ENCODE measurements at regions not wholly inside any gene's neighbourhood (a gene's known extent, or its start where the extent isn't known, plus 50 kb on each side); places are given as distances from the start of the nearest gene placed in this dataset.
"Not testable (repeated sequence)": the region's sequence is repeated elsewhere in the genome, so short reads cannot be mapped to it uniquely, and the experiment has no call there.

DNA sequence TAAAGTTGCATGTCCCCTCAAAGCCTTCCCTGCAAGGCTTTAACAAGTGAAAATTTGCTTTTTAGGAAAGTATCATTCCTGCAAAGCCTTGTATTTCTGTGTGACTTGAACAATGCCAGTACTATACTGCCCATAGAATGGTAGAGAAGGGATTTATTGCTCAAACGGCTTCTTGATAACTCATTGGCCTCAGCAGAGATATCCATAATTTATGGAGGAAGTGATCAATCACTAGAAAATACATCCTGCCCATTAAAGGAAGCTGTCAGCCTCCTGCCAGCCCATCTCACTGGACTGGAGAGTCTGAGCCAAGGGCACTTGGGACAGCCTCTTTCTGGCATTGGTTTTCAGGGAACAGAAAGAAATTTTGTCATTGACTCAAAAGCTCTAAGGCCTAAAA lies 152.6 kb downstream of the XPNPEP1 start:
- Histone ChIP-seq H3K27ac (peak overlapping the region; percentile 19; the same call in 1 of the 2 replicates), H3K4me3 (no peak overlapping the region), H3K36me3 (ENCODE audit: insufficient read depth, low read length) (no peaks in the 10 kb centered on the region), H3K9me3 (ENCODE audit: low read depth, low read length) (no peaks in the 10 kb centered on the region), H3K9ac (ENCODE audit: insufficient read length) (no peak overlapping the region)
- TF ChIP-seq EZH2 (IDR thresholded peaks at IDR 0.05) = no peak
- TF ChIP-seq FOXP2 (optimal IDR thresholded peaks at IDR 0.05; ENCODE audit: control extremely low read depth, extremely low read length, insufficient read depth) = no peak
- TF ChIP-seq POLR2AphosphoS5 (IDR thresholded peaks at IDR 0.05; ENCODE audit: borderline replicate concordance, low read depth, low read length) = no peak
- no peak for DNase-seq (ENCODE audit: low read depth, low spot score)

DNA sequence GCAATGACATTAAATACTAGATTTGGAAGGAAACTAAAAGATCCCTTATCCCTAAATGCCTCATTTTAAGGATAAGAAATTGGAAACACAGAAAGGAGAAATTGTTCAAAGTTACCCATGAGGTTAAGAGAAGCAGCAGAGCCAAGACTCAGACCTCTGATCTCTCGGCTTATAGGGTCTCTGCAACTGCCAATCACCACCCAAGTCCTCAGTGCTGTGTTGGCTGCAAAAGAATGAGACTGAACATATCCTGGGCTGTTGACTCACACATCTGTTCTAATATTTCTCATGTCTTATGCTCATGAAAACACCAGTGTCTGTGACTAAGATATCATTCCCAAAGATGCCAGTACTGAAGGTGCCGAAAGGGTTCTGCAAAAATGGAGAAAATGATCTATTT lies 153.3 kb downstream of the XPNPEP1 start:
- H3K36me3 ChIP-seq (ENCODE audit: insufficient read depth, low read length) = no peaks in the 10 kb centered on the region
- no peak for DNase-seq (ENCODE audit: low read depth, low spot score)
- no peak overlapping the region for H3K27ac ChIP-seq
- H3K9me3 ChIP-seq (ENCODE audit: low read depth, low read length) = no peaks in the 10 kb centered on the region
- no peak overlapping the region for H3K4me3 ChIP-seq
- no peak for TF ChIP-seq EZH2 (IDR thresholded peaks at IDR 0.05)
- TF ChIP-seq POLR2AphosphoS5 (IDR thresholded peaks at IDR 0.05; ENCODE audit: borderline replicate concordance, low read depth, low read length) = no peak
- H3K9ac ChIP-seq (ENCODE audit: insufficient read length) = no peak overlapping the region

DNA sequence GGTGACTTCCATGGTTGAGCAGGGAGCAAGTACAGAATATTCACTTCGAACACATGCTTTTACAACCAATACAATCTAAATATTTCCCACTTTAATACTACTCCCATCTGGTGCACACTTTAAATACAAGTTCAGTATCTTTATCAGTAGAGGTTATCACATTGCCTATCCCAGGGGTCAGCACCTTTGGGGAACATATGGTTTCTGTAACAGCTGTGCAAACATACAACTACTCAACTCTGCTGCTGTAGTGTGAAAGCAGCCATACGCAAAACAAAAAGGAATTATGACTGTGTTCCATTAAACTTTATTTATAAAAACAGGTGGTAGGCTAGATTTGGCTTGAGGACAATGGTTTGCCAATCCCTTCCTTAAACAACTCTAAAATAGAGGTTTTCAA lies 157.5 kb downstream of the XPNPEP1 start:
- H3K4me3 ChIP-seq = no peak overlapping the region
- H3K27ac ChIP-seq = no peak overlapping the region
- no peaks in the 10 kb centered on the region for H3K36me3 ChIP-seq (ENCODE audit: insufficient read depth, low read length)
- no peak for TF ChIP-seq EZH2 (IDR thresholded peaks at IDR 0.05)
- no peak for TF ChIP-seq POLR2AphosphoS5 (IDR thresholded peaks at IDR 0.05; ENCODE audit: borderline replicate concordance, low read depth, low read length)
- TF ChIP-seq FOXP2 (optimal IDR thresholded peaks at IDR 0.05; ENCODE audit: control extremely low read depth, extremely low read length, insufficient read depth) = no peak
- H3K9me3 ChIP-seq (ENCODE audit: low read depth, low read length) = no peaks in the 10 kb centered on the region
- no peak for DNase-seq (ENCODE audit: low read depth, low spot score)
- H3K9ac ChIP-seq (ENCODE audit: insufficient read length) = no peak overlapping the region

DNA sequence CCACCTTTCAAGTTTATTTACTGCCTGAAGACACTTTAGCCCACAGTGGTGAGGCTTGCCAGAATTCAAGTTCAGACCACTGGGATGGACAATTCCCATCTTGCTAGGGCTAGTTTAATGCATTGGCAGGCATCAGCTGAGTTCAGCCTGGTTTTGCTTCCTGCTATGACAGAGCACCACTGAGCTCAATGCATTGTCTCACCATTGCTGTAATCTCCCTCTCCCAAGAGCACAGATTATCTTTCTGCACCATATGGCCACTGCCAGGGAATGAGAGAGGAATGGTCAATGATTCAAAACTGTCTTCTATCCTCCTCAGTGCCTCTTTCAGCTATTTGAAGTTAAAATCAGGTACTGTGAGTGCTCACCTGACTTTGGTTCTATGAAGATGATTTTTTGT lies 160.8 kb downstream of the XPNPEP1 start:
- TF ChIP-seq EZH2 (IDR thresholded peaks at IDR 0.05) = no peak
- no peak for TF ChIP-seq POLR2AphosphoS5 (IDR thresholded peaks at IDR 0.05; ENCODE audit: borderline replicate concordance, low read depth, low read length)
- TF ChIP-seq FOXP2 (optimal IDR thresholded peaks at IDR 0.05; ENCODE audit: control extremely low read depth, extremely low read length, insufficient read depth) = no peak
- no peak overlapping the region for H3K27ac ChIP-seq
- H3K9ac ChIP-seq (ENCODE audit: insufficient read length) = no peak overlapping the region
- no peaks in the 10 kb centered on the region for H3K9me3 ChIP-seq (ENCODE audit: low read depth, low read length)
- H3K36me3 ChIP-seq (ENCODE audit: insufficient read depth, low read length) = no peaks in the 10 kb centered on the region
- H3K4me3 ChIP-seq = no peak overlapping the region
- no peak for DNase-seq (ENCODE audit: low read depth, low spot score)

DNA sequence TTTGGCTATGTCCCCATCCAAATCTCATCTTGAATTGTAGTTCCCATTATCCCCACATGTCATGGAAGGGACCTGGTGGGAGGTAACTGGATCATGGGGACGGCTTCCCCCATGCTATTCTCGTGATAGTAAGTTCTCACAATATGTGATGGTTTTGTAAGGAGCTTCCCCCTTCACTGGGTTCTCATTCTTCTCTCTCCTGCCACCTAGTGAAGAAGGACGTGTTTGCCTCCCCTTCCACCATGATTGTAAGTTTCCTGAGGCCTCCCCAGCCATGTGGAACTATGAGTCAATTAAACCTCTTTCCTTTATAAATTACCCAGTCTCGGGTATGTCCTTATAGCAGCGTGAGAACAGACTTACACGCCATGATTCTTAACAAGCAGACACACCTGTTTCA lies 165.6 kb downstream of the XPNPEP1 start:
- not testable (repeated sequence) for H3K9ac ChIP-seq (ENCODE audit: insufficient read length); H3K36me3 ChIP-seq (ENCODE audit: insufficient read depth, low read length); H3K9me3 ChIP-seq (ENCODE audit: low read depth, low read length); H3K27ac ChIP-seq; DNase-seq (ENCODE audit: low read depth, low spot score); H3K4me3 ChIP-seq

DNA sequence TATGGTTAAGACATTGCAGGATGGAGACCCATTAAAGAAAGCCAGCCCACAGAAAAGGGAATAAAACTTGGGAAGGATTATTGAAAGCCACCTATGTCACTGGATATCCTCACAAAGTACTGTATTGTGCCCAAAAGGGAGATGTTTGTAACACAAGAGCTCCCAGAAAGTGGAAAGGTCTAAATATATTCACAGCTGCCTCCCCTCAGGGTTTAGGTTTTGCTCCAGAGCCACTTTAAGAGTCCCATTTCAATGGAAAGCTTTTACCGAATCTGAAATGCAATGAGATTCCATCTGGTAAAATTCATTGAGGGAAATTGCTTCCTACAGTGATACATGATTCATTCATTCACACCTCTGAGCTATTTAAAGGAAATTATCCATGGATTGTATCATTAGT lies 176.4 kb downstream of the XPNPEP1 start:
- Histone ChIP-seq H3K27ac (no peak overlapping the region), H3K9ac (ENCODE audit: insufficient read length) (no peak overlapping the region), H3K9me3 (ENCODE audit: low read depth, low read length) (no peaks in the 10 kb centered on the region), H3K4me3 (no peak overlapping the region), H3K36me3 (ENCODE audit: insufficient read depth, low read length) (no peaks in the 10 kb centered on the region)
- TF ChIP-seq FOXP2 (optimal IDR thresholded peaks at IDR 0.05; ENCODE audit: control extremely low read depth, extremely low read length, insufficient read depth) (no peak), POLR2AphosphoS5 (IDR thresholded peaks at IDR 0.05; ENCODE audit: borderline replicate concordance, low read depth, low read length) (no peak), EZH2 (IDR thresholded peaks at IDR 0.05) (no peak)
- DNase-seq (ENCODE audit: low read depth, low spot score) = no peak

DNA sequence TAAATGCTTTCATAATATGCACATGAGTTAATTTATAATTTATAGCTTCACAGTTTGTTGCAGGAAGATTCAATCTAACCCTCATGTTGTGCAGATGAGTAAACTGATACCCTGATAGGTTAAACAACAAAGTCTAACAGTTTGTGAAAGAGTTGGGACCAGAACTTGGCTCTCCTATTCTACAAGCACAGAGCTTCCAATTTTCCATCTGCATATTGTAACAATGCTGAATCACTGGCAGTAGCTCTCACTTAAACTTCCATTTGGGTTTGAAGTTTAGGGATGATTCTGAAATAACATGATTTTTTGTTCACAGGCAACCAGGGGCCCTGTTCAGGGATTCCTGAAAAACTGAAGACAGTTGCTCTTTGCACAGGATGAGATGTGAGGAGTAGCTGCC lies 179.3 kb downstream of the XPNPEP1 start:
- no peaks in the 10 kb centered on the region for H3K36me3 ChIP-seq (ENCODE audit: insufficient read depth, low read length)
- TF ChIP-seq EZH2 (IDR thresholded peaks at IDR 0.05) = no peak
- TF ChIP-seq POLR2AphosphoS5 (IDR thresholded peaks at IDR 0.05; ENCODE audit: borderline replicate concordance, low read depth, low read length) = no peak
- TF ChIP-seq FOXP2 (optimal IDR thresholded peaks at IDR 0.05; ENCODE audit: control extremely low read depth, extremely low read length, insufficient read depth) = no peak
- DNase-seq (ENCODE audit: low read depth, low spot score) = no peak
- H3K9ac ChIP-seq (ENCODE audit: insufficient read length) = no peak overlapping the region
- peak overlapping the region; percentile 54; the same call in 1 of the 2 replicates for H3K27ac ChIP-seq
- no peaks in the 10 kb centered on the region for H3K9me3 ChIP-seq (ENCODE audit: low read depth, low read length)
- H3K4me3 ChIP-seq = no peak overlapping the region

DNA sequence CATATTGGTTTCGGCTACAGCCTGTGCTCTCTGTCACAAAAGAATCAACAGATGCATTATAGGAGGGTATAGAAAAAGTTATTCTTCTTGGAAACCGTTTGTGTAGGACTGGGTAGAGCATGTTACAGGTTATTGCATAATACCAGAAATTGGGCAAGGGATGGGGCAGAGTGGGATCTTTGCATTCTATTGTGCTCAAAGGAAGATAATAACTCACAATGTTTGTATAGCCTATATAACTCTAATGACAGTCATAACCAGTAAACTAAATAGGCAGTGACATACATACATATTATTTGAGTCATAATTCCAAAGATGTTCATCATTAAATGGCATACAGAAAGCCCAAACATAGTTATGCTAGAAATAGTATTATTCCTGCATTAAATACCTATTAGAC lies 179.7 kb downstream of the XPNPEP1 start:
- H3K36me3 ChIP-seq (ENCODE audit: insufficient read depth, low read length) = no peaks in the 10 kb centered on the region
- H3K27ac ChIP-seq = peak overlapping the region; percentile 54; the same call in 1 of the 2 replicates
- H3K9me3 ChIP-seq (ENCODE audit: low read depth, low read length) = no peaks in the 10 kb centered on the region
- H3K4me3 ChIP-seq = no peak overlapping the region
- TF ChIP-seq FOXP2 (optimal IDR thresholded peaks at IDR 0.05; ENCODE audit: control extremely low read depth, extremely low read length, insufficient read depth) (no peak), EZH2 (IDR thresholded peaks at IDR 0.05) (no peak), POLR2AphosphoS5 (IDR thresholded peaks at IDR 0.05; ENCODE audit: borderline replicate concordance, low read depth, low read length) (no peak)
- H3K9ac ChIP-seq (ENCODE audit: insufficient read length) = no peak overlapping the region
- no peak for DNase-seq (ENCODE audit: low read depth, low spot score)

DNA sequence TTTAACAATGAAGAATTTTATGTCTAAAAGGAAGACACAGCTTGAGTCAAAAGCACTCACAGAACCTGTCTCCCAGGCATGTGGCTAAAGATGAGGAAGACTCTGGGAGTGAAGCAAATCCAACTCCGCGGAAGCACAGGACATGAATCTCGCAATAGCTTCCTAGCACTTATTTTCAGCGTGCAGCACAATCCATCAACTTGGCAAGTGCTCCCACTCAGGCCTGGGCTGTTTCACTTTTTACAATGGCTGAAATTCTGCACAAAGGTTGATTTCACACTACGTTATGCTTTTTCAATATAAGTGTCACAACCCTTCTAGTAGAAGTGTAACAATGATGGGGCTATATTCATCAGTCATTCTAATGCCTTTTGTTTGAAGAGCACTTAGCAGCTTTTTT lies 180.2 kb downstream of the XPNPEP1 start:
- Histone ChIP-seq H3K4me3 (no peak overlapping the region), H3K36me3 (ENCODE audit: insufficient read depth, low read length) (no peaks in the 10 kb centered on the region), H3K27ac (peak overlapping the region; percentile 42; the same call in 1 of the 2 replicates), H3K9me3 (ENCODE audit: low read depth, low read length) (no peaks in the 10 kb centered on the region), H3K9ac (ENCODE audit: insufficient read length) (no peak overlapping the region)
- no peak for DNase-seq (ENCODE audit: low read depth, low spot score)
- no peak for TF ChIP-seq EZH2 (IDR thresholded peaks at IDR 0.05)
- TF ChIP-seq FOXP2 (optimal IDR thresholded peaks at IDR 0.05; ENCODE audit: control extremely low read depth, extremely low read length, insufficient read depth) = no peak
- no peak for TF ChIP-seq POLR2AphosphoS5 (IDR thresholded peaks at IDR 0.05; ENCODE audit: borderline replicate concordance, low read depth, low read length)

All from SK-N-MC (cell line).